A204.1 (cell line): ENCODE measurements at regions not wholly inside any gene's neighbourhood (a gene's known extent, or its start where the extent isn't known, plus 50 kb on each side); places are given as distances from the start of the nearest gene placed in this dataset.
"Not testable (repeated sequence)": the region's sequence is repeated elsewhere in the genome, so short reads cannot be mapped to it uniquely, and the experiment has no call there.

Experiments used
- FAIRE-seq: peaks from 2 replicates; lab custom pipeline; 2012; peaks lifted over from hg19 to GRCh38; lab: Jason Lieb, UNC

DNA sequence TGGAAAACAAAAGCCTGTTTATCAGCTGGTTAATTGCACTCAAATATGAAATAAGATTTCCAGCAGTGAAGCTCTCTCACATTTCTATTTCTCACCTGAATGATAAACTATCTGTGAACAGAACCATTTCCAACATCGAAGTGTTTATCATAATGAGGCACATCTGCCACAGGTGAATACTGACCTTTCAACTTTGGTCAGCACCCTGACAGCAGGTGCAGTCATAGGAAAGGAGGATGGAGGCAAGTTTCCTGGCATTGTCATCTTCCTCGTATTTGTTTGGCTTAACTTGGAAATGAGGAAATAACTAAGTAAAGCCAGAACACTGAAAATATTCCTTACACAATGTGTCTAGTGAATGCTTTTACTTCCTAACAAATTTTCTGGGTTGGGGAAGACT, 716.4 kb downstream of the NR2F1-AS1 start:
- no peak for FAIRE-seq

DNA sequence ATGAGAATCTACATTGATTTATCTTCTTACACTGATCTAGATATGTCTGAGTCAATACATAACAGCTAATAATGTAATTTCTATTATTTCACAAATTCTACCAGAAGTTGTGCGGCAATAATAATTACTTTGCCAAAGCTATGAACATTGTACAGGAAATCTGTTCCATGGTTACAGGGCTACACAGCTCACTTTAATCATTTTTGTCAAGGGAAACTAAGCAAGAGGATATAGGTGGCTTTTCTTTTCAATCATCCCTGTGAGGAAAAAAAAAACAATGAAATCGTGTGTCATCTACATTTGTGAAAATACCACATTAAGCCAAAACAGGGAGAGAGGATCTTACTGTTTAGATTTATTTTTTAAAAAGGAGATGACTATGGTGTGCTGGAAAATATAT, 717.4 kb downstream of the NR2F1-AS1 start:
- FAIRE-seq = no peak

DNA sequence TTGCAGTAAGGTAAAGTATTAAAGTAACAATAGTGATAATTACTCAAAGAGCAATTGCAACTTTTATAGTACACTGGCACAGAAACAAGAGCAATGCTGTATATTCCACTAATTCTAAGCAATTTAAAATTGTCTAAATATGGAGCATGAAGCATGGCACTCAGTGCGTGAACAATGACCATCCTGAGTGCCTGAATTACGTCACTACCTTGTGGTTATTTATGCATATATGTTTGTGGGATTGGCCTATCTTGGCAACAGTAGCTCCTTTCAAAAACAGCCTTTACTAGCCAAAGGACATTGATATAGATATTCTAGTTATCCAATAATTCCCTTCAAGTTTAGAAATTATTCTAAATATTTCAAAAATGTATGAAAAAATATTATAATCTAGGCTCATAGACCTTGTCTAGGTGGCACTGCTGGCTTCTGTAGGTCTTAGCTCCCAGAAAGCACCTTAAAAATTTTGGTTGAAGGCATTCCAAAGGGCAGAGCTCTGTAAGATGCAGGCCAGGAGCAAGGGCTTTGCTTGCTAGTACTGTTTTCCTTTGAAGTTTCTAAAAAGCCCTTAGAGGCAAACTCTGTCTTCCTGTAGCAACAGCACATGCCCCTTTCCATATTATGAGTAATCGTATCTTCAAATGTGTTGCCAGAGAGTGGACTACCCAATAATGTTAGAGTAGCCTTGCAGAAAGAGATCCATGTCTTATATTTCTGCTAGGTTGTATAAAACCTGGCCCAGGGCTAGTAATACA, 719.3 kb downstream of the NR2F1-AS1 start:
- no peak for FAIRE-seq

DNA sequence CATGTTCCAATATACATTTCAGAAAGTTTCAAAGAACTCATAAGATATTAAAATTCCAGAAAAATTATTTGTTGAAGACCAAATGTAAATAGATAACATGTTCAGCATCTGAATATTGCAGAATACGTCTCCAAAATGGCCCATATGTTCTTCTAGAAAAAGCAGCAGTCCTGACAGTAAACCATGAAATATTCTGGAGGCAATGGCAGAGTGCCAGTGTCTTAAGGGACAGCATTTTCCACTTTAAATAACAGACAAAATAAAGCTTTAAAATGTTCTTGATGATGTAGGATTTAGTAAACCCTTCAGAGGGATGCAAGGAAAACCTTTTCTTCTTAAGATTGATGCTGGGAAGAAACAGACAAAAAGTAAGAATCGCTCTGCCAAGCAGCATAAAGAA, 721.0 kb downstream of the NR2F1-AS1 start:
- FAIRE-seq = no peak

DNA sequence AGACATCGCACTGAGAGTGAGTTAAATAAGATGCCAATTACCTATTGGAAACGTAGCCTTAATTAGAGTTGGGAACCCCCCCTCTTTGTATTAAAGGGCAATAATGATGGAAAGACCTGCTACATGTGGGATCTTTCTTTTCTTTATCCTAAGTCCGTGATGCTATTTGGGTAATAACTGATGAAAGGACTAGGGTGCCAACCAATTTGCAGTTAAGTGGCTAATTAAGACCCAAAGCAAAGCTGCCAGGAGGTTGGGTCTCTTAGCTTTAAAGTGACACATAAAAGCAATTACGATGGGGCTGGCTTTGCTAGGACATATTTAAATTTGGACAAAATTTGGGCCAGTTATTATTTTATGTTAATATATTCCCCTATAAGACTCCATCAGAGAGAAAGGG, 728.8 kb downstream of the NR2F1-AS1 start:
- FAIRE-seq = no peak

DNA sequence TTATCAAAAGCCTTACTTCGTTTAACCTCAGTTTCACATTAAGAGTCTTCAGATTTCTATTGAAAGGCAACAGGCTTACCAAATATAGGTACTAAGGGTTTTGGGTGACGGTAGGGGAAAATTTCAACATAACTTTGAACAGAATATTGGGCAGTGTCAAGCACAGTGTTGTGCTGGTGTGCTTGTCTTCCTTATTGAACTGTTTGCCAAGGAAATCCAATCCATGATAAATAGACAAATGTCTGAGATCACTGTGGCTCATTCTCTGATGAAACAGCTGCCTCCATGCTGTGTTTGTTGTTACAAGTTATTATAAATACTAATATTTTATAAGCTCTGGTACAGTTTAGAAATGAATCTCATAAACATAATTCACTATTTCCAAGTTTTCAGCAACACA, 730.1 kb downstream of the NR2F1-AS1 start:
- FAIRE-seq = no peak

DNA sequence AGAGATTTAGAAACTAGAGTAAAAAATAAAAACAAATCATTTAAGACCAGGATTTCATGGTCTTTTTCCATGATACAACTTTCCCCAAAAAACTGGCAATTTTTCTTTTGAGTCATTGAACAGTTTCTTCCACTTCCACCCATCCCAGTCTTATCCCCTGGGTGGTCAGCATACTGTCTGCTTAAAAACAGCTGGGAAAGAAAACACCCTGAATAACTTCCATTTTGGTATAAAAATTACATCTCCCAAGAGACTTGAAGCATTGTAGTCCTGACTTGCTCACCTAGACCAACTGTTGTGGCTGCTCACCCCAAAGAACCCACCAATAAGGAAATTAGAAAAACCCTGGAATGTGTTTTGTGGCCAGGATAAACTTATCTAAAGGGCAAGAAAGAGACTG, 731.3 kb downstream of the NR2F1-AS1 start:
- no peak for FAIRE-seq

DNA sequence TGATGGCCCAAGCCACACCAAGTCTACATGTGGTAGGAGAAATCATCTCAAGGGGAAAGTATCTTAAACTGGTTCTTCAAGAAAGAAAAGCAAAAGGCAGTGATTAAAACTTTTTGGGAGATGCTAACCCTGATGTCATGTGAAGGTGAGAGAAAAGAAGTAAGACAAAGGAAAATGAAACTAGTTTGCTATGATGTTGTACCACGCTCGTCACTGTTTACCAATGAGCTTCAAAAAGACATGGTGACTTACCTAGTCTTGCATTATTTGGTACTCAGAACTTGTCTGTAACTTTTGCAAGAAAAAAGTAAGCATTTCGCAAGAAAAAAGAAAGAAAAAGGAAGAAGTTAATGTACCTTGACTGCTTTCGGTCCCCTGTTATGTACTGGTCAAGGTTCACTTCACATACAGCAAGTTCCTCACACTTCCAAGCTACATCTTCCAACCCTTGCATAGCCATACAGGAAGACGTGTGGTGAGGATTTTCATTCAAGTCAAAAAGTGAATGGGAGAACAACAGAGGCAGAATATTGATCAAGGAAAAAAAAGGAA, 739.3 kb downstream of the NR2F1-AS1 start:
- FAIRE-seq = no peak

DNA sequence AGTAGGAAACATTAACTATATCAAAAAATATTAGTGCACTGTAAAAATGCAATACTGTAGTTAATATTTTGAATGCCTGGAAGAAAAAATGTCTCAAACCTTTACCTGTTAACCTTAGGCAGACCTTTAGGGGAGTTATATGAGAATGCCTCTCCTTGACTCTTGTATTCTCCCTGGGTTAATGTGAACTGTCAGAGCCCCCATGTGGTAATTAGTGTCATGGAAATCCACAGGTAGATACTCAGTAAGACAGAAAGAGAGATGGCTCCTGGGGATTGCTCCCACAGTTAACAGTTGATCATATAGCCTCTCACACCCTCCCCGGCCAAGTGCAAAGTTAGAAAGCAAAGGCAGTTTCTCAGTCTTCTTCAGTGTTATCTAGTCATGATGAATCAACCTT, 742.8 kb downstream of the NR2F1-AS1 start:
- no peak for FAIRE-seq

DNA sequence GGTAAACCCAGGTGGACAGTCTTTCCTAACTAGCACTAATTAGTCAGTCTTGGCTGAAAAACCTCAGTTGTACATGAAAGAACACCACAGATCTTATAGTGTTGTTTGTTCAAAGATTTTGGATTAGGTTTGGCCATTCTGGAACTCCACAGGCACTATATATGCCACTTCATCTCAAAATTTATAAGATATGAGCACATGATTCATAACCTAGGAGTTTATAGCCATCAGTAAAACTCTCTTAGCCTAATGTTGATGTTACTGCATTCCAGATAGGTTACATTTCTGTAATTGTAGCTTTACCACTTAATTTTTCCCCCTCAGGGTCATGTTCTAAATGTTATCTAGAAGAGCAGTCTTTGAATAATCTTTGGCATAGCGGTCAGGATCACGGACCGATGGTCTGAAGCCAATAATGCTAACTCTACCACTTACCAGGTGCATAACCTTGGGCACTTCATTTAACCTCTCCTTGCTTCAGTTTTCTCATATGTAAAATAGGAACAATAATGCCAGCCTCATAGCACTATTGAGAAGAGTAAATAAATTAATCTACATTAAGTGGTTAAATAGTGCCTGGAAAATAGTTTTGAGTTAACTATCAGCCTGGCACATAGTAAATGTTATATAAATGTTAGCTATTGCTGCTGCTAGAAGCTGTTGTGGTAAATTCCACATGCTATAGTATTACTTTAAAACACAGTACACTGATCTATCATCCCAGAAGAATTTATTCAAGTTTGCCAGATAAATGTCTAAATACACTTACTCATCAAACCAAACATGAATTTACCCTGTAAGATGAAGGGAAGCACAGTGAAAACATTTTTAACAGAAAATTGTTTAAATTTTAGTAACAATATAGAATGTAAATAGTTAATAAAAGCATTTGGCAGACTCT, 743.9 kb downstream of the NR2F1-AS1 start:
- no peak for FAIRE-seq

DNA sequence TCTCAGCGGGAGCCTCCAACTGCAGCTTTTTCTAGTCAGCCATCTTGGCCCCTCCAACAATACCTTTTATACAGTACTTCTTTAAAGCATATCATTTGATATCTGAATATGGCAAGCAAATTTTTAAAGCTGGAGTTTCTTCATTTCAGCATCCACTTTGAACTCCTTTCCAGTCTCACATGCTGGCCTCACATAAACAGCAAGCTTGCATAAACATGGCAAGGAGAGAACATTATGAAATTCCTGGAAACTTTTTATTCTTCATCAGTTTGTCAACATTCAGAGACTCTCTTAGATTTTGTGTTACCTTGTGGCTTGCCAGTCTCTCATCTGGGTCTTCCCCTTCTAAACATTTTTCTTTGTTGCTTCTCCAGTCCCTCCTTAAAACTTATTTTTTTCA, 745.3 kb downstream of the NR2F1-AS1 start:
- FAIRE-seq = no peak

DNA sequence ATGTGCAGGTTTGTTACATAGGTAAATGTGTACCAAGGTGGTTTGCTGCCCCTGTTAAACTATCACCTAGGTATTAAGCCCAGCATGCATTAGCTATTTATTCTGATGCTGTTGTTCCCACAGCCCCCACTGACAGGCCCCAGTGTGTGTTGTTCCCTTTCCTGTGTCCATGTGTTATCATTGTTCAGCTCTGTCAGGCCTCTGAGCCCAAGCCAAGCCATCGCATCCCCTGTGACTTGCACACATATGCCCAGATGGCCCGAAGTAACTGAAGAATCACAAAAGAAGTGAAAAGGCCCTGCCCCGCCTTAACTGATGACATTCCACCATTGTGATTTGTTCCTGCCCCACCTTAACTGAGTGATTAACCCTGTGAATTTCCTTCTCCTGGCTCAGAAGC, 757.5 kb downstream of the NR2F1-AS1 start:
- FAIRE-seq = not testable (repeated sequence)

DNA sequence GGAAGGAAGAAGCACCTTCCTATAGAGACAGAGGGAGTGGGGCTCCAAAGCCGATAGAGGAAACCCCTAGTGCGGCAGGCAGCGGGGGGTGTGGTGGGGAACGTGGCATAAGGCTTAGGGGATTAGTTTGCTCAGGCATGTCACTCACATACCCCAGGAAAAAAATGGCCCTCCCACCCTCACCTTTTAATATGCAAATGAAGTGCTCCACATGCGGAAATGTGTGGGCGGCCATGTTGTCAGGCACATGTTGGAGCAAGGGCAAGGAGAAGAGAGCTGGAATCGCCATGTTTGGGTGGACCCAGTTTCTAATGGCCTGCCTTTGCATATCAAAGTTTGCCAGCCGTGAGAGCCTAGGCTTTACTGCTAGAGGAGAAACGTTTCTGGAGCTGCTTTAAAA, 758.8 kb downstream of the NR2F1-AS1 start:
- FAIRE-seq = no peak

DNA sequence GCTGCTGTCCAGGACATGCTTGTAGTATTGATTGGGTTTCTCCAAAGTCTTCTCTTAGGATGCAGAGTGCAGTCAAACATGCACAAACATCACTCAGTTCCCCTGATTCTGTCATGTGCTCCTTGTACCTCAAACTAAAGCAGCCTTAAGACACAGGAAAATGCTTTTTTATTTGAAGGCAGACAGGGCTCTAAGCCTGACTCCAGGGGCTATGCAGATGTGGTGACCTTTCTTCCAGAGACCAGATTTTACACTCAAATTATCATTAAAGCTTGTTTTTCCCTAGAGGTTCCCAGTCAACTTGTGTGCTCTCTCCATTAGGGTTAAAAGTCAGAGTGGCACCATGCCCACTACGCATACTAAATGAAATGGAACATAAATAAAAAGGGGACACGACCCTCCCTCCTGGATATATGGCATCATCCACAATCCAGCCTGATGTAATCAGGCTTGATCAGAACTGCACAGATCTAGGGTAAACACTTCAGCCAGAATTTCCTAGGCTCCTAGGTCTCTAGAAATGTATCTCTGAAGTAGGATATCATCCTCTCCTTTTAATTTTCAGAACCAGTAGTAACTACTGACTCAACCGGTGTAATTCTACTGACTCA, 771.1 kb downstream of the NR2F1-AS1 start:
- FAIRE-seq = no peak

DNA sequence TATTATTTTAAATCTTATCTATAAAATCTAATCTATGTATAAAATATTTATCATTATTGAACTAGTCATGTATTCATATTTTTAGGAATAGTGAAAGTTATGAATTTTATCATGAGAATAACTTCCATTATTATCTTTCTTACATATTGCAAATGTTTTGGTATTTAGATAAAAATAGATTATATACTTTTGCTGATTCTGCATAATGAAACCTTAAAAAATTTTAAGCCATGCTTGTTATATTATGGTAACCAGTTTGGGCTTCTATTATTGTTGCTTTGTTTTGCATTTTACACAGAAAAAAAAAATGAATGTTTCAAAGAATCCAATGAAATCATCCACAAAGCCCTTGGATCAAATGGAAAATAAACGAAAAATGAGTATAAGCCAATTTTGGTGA, 772.5 kb downstream of the NR2F1-AS1 start:
- peak; percentile 91 for FAIRE-seq

DNA sequence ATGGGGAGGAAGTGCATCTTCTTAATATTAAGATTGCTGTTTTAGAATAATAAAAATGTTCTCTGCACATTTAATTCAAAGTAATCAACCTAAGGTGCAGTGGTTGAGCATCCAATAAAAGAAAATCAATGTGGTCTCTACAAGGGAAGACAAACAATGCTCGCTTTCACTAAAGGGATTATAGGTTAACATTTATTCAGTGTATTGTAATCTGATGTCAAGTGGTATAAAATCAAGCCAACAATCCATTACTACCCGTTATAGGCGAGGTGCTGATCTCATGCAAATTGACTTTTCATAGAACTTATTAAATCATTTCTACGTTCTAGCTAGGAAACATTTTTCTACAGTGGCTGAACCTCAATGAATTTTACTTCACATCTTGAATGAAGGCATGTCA, 773.9 kb downstream of the NR2F1-AS1 start:
- no peak for FAIRE-seq

DNA sequence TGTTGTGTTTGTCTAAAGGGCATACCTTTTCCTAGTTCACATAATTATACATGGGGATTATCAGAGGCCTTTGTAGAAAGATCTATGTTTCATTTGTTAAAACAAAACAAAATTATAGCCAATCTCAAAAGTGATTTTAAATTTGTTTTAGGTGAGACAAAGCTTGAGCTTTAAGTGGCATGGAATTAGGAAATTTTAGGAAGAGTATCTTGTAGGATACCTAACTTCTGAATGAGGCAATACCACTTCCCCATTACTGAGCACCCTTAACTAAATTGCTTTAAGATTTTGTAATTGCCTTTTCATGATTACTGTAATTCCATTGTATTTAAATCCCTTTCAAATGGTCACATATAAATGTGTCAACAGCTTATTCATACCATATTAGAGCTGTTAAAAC, 775.6 kb downstream of the NR2F1-AS1 start:
- FAIRE-seq = no peak

DNA sequence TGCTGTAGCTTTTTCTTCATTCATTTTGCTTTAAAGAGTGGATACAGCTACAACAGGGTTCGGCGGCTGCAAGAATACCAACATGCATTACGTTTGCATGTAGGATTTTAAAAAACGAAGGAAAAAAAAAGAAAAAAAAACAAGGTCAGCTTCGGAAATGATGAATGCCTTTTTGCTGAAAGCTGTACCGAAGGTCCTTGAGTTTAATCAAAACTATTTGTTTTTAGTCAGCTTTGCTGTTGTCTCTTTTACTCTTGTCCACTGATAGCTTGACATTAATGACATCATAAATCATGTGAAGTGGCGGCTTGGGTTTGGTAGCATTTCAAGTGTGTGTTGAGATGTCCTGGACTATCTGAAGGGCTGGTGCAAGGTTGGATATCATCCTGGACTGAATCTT, 779.1 kb downstream of the NR2F1-AS1 start:
- no peak for FAIRE-seq

DNA sequence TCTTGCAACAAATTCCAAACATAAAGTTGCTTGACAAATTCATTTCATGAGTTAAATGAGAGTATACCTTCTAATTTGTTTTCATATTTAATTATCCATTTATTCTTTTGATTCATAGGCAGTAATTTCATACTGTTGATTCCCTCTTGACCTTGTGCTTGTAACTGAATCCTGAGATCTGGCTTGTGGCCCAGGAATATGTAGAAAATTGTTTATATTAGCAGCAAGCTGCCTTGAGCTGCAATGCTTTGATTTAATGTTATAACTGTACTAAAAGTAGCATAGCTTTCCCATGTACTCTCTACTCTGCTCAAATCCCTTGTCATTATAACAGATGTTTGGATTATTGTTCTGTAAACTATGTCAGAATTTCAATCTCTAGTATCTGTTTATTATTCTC, 780.7 kb downstream of the NR2F1-AS1 start:
- no peak for FAIRE-seq

DNA sequence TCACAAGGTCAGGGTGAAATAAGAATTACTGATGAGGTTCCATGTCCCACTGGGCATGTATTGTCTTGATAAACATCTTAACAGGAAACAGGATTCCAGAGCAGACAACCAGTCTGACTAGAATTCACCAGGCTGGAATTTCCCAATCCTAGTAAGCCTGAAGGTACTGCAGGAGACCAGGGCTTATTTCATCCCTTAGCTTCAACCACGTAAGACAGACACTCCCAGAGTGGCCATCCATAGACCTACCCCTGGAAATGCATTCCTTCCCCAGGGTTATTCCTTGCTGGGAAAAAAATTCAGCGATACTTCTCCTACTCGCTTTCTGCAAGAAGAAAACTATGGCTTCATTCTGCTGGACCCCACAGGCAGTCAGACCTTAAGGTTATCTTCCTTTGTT, 785.4 kb downstream of the NR2F1-AS1 start:
- FAIRE-seq = no peak

DNA sequence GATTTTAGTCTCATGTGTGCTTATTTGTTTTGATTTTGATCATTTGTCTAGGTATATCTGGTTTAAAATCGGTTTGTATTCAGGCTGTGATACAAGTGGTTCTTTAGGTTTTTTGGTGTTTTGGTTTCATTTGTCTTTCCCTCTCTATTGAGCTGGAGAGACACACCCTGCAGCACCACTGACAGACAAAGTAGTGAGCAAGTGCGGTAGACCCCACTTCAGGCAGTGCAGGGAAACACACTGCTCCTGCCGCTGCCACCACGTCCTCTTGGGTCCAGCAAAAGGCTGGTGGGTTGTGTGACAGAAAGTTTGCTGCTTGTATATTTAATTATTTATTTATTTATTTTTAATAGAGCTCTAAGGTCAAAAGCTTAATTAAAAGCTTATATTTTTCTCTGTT, 801.0 kb downstream of the NR2F1-AS1 start:
- no peak for FAIRE-seq

DNA sequence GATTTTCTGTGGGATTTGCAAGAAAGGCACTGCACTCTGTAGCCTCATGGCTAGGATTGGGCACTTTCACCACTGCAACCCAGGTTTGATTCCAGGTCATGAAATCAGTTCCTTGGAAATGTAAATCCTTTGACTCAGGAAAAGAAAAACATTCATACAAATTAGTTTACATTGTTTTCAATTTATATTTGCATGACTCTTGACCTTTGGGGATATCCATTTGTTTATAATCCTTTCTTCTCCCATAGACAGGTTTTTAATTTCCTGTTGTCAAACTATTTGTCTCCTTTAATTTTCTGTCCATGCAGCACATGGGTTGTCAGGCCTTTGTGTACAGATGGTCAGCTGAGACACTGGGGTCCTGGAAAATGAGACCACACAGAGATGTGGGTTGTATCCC, 801.5 kb downstream of the NR2F1-AS1 start:
- FAIRE-seq = no peak

DNA sequence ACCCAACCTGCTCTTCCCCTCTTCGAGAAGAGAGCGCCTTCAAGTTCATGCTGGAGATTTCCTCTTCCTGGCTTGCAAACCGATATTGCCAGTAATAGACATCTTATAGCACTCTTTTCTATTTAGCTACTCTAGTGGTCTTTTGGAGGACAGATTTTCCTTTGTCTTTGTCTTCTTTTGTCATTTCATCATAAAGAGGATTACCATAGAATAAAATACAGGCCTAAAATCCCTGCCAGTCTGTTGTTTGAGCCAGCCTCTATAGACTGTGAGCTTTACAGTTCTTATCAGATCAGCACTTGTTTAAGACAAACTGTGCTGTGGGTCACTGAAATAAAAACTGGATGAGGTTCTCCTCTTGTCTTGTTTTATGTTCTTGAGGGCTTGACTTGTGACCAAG, 802.8 kb downstream of the NR2F1-AS1 start:
- no peak for FAIRE-seq
